NCI-H2107 (cell line): ENCODE measurements at regions not wholly inside any gene's neighbourhood (a gene's known extent, or its start where the extent isn't known, plus 50 kb on each side); places are given as distances from the start of the nearest gene placed in this dataset.

Experiments used
- DNase-seq: peaks from one replicate; lab custom pipeline; 2025; lab: John Stamatoyannopoulos, UW

DNA sequence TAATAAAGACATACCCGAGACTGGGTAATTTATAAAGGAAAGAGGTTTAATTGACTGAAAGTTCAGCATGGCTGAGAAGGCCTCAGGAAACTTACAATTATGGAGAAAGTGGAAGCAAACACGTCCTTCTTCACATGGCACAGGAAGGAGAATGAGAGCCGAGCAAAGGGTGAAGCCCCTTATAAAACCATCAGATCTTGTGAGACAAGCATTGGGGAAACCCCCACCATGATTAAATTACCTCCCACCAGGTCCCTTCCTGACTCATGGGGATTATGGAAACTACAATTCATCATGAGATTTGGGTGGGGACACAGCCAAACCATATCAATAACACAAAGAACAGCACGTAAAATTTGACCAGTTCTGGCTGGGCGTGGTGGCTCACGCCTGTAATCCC lies 85.6 kb upstream of the ATF7IP start:
- no peak for DNase-seq

DNA sequence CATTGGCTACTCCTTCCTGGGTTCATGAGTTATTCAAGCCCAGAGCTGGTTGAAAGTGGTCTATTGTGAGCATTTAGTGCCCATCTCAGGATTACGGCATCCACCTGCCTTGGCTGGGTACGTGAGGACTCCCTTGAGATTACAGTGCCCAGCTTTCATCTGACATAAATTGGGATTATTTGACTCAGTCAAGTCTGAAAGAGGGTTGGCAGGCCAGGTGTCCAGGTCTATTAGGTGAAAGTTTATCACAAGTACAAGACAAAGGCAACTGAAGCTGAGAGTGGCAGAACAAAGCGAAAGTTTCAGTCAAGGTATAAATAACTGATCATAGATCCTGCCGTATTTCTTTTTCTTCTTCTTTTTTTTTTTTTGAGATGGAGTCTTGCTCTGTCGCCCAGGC lies 84.6 kb upstream of the ATF7IP start:
- no peak for DNase-seq

DNA sequence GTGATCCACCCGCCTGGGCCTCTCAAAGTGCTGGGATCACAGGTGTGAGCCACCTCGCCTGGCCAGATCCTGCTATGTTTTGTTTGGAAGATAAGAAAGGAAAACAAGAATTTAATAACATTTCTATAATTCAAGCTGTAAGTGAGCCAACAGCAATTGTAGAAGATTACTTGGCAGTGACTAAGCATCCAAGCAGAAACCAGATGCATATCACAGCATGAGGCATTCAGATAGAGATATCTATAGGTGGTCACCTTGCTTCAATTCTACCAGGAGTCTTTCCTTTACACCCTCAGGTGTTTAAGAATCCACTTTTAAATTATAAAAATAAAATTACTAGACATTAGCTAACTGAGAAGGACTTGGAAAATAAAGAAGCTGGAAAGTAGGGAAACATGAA lies 83.9 kb upstream of the ATF7IP start:
- no peak for DNase-seq

DNA sequence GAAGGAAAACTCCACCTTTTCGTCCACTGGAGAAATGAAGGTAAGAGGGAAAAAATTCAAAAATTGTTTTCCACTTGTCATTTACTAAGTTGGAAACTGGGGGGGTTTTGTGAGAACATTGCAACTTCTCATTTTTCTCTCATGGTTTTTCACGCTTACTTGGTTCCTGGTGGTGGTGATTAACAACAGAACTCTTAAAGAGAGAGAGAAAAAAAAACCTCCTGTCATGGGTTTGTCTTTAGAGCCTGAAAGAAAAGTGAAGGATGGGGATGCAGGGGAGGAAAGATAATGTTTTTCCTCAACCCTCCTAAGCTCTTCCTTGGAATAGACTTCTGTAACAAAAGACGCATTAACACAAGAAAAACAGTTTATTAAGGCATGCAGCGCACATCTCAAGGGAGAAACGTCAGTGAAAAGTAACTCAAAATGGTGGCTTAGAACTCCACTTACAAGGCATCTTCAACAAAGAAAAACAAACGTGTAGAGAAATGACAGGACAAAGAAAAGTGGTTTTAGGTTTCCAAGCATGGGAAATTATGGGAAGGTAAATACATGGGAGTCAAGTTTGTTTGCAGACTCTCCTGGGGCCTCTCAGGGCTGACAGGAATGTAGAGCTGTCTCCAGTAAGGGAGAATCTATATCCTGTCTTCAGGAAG lies 81.9 kb upstream of the ATF7IP start:
- peak; percentile 8 for DNase-seq

DNA sequence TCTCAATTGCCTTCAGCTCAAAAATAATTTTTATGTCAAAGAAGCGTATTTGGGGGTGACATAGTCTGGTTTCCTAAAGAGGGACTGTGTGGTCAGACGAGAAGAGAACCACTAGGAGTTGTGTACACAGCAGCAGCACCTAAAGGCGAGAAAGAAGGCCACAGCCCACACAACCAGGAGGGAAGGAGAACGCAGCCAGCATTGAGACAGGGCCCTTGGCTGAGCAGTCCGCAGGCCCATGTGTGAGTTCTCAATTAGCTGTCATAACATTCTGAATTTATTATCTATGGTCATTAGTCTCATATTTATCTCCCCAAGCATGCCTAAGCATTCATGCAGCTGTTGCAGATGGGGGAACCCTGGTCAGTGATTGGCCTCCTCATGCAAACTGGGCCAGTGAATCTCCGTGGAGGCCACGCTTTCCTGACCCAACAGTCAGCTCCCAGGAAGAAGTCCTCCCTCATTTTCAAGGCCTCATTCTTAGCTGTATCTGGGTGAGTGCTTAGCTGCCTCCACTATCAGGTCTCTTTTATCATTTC lies 81.2 kb upstream of the ATF7IP start:
- no peak for DNase-seq

DNA sequence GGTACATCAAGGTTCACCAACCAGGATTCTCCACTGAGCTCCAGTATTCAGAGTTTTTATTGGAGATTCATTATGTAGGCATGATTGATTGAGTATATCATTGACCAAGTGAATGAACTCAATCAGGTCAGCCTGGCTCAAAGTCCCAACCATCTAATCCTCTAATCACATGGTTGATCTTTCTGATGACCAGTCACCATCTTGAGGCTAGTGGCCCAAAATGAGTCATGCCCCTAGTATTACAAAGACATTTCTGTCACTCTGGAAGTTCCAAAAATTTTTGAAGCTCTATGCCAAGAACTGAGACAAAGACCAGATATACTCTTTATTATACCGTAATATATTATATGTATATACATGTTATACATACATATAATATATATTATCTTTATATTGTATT lies 75.9 kb upstream of the ATF7IP start:
- DNase-seq = no peak

DNA sequence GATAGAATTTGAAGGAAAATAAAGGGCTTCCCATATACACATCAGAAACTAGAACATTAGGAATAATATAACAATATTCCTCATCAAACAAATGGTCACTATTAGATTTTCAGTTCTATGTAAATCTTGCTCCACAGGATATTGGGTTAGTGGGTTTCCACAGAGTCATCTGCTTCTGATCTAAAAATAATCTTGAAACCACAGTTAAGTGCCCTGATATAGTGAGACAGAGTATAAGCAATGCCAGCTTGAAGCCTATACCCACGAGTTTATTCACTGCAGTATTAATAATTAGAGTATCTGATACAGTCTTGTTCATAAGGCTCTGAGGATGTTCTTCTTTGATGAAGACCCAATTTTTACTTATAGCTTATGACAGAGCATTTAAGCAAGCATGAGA lies 74.5 kb upstream of the ATF7IP start:
- DNase-seq = no peak

DNA sequence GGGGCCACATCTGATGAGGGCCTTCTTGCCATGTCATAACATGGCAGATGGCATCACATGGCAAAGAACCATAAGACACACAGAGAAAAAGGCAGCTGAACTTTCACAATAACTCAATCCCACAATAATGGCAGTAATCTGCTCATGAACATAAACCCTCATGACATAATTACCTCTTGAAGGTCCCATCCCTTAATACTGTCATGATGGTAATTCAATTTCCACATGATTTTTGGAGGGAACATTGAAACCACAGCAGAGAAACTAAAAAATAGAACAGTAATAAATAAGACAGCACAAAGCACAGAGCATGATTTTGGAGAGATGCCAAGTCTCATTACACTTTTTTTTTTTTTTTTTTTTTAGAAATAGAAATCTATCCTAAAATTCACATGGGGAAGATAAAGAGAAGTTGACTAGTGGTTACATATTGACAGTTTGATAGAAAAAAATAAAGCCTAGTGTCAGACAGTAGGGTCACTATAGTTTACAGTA lies 61.8 kb upstream of the ATF7IP start:
- no peak for DNase-seq

DNA sequence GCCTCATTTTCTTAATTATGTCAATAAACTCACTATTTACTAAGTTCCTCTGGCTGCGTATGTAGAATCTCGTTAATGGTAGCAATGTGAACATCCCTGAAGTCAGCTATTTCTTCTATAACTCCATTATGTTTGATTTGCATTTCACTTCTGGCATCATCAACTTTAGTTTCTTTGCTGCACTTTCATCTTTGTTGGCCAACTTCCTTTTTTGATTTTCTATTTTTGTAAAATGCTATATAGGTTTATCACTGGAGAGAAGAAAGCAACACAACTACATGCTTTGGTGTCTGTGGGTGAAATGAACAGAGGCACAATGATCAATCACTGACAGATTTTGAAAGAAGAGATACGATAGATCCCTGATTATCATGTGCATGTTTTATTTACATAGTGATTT lies 58.5 kb upstream of the ATF7IP start:
- DNase-seq = no peak

DNA sequence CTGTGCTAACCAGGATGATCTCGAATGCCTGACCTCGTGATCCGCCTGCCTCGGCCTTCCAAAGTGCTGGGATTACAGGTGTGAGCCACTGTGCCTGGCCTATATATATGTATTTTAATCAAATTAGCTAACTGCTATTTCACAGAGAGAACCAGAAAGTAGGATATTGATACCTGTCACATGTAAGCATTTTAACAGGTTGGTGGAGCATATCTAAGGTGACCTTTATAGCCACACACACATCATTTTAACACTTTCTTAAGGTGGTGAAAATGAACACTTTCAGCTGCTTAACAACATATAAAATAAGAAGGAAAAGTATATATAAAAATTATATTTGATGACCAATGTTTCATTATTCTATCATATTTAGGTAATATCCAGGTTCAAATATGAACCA lies 57.0 kb upstream of the ATF7IP start:
- no peak for DNase-seq

DNA sequence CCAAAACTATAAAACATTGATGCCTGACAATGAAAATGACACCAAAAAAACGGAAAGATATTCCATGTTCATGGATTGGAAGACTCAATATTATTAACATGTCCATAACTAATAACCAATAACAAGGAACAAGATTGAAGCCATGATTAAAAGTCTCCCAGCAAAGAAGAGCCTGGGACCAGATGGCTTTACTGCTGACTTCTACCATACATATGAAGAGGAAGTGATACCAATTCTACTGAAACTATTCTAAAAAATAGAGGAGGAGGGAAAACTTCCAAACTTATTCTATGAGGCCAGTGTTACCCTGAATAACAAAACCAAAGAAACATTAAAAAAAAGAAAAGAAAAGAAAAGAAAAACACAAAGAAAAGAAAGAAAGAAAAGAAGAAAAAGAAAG lies 54.6 kb upstream of the ATF7IP start:
- DNase-seq = no peak

DNA sequence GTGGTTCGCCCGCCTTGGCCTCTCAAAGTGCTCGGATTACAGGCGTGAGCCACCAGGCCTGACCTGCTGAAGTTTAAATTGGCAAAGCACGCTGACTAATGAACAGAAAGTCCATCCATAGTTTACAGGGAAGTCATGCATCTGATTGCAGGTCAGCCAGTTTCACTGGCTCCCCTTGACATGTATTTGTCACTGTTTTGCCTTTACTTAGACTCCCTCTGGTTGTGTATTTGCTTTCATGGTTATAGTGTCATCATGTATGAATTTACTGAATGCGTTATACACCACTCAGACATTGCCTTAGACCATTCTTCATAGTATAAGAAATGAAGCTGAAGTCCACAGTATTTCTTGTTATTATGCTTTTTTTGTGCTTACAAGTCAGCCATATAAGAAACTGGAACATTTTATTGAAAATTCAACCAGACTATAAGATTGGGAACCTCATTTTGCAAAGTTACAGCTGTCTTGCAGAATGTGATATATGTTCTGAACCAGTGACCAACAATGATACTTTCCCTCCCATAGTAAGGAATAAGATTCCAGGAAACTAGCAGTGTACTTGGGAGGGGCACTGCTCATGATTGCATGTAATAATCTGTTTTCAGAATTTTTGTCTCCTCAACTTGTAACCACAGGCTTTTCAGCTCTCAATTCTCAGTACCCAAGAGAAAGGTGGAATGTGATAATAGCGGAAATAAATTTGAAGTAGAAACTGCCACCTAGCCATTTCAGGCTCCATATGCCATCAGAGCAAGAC lies 51.9 kb upstream of the ATF7IP start:
- no peak for DNase-seq

DNA sequence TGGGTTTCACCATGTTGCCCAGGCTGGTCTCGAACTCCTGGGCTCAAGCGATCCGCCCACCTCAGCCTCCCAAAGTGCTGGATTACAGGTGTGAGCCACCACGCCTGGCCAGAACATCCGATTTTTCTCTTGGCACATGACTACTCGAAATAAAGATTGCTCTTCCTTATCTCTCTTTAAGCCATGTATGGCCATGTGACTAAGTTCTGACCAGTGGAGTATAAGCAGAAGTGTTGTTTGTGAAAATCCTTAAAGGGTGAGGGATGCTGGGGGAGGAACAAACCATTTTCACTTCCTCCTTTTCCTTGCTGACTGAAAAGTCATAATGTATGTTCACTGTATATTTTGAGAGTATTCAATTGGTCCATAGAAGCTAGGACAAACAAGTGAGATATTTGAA lies 50.7 kb upstream of the ATF7IP start:
- no peak for DNase-seq

DNA sequence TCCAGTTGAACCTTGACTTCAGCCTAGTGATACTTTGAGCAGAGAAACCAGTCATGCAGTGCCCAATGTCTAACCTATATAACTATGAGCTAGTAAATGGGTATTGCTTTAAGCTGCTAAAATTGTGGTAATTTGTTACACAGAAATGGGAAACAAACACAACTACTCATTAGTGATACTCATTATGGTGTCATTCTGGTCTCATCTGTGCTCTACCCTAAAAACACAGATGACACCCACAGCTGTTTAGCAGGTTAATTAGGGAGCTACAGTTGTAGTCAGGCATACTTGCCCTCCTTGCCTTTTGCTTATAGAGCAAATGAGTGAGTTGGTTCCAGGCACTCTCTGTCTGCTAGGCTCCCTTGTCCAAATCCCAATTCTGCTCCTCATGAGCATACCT lies 50.0 kb upstream of the ATF7IP start:
- DNase-seq = no peak
